PC-9 (cell line): ENCODE measurements at regions not wholly inside any gene's neighbourhood (a gene's known extent, or its start where the extent isn't known, plus 50 kb on each side); places are given as distances from the start of the nearest gene placed in this dataset.

Experiments
- BruUV-seq: library from RNA; stranded (reverse); fragments of 400-500 nt; replicated peaks from 2 replicates; lab custom pipeline; 2021; lab: Mats Ljungman, UMichigan
- CTCF ChIA-PET: fragments of 300-600 bp; sonication (Branson Sonifier 250); formaldehyde crosslinking; loops from one replicate; lab custom pipeline; 2022; ENCODE audit warnings: antibody characterized with exemption; lab: Charles Lee
- POLR2A ChIA-PET: fragments of 300-600 bp; sonication (Branson Sonifier 250); formaldehyde crosslinking; loops from one replicate; lab custom pipeline; 2022; ENCODE audit warnings: antibody characterized with exemption; ENCODE audit not compliant: unreplicated experiment; lab: Charles Lee
- DNase-seq, 2 experiments: peaks; one replicate each; pipeline versions ENCODE4 v3.0.0 to v3.0.0-alpha.2; 2015 to 2022; ENCODE audit warnings: mixed read lengths in 1 of 2
- H2AFZ ChIP-seq: fragments of 200-600 bp; sonication (generic); 2 replicates; pipeline ENCODE4 v1.8.1; 2017; ENCODE audit warnings: antibody characterized with exemption
- H3F3A ChIP-seq: fragments of 200-600 bp; sonication (generic); 2 replicates; pipeline ENCODE4 v1.8.1; 2017; ENCODE audit warnings: antibody characterized with exemption, mild to moderate bottlenecking, low read depth; ENCODE audit not compliant: insufficient read depth
- H3K27ac ChIP-seq: fragments of 200-600 bp; sonication (generic); 2 replicates; pipeline ENCODE4 v1.6.1; 2016; ENCODE audit warnings: mixed run types
- H3K27me3 ChIP-seq: fragments of 200-600 bp; sonication (generic); 2 replicates; pipeline ENCODE4 v1.6.1; 2016; ENCODE audit warnings: low read depth, mixed run types; ENCODE audit not compliant: insufficient read depth
- H3K36me3 ChIP-seq: fragments of 200-600 bp; sonication (generic); 2 replicates; pipeline ENCODE4 v1.6.1; 2016; ENCODE audit warnings: low read depth, mixed run types
- H3K4me1 ChIP-seq: fragments of 200-600 bp; sonication (generic); replicated peaks from 2 replicates; pipeline ENCODE4 v1.6.1; 2016; ENCODE audit warnings: mixed run types; ENCODE audit not compliant: insufficient read depth
- H3K4me2 ChIP-seq: fragments of 200-600 bp; sonication (generic); 2 replicates; pipeline ENCODE4 v1.6.1; 2017; ENCODE audit warnings: mixed run types
- H3K4me3 ChIP-seq: fragments of 200-600 bp; sonication (generic); 2 replicates; pipeline ENCODE4 v1.6.1; 2016; ENCODE audit warnings: mixed run types
- H3K79me2 ChIP-seq: fragments of 200-600 bp; sonication (generic); 2 replicates; pipeline ENCODE4 v1.6.1; 2017; ENCODE audit warnings: low read depth, mixed run types
- H3K9me2 ChIP-seq: fragments of 200-600 bp; sonication (generic); 2 replicates; pipeline ENCODE4 v1.8.1; 2017; ENCODE audit warnings: mild to moderate bottlenecking; ENCODE audit not compliant: insufficient read depth
- H3K9me3 ChIP-seq: fragments of 200-600 bp; sonication (generic); 2 replicates; pipeline ENCODE4 v1.8.1; 2016; ENCODE audit warnings: low read depth; ENCODE audit not compliant: insufficient read depth
- H4K20me1 ChIP-seq: fragments of 200-600 bp; sonication (generic); 2 replicates; pipeline ENCODE4 v1.8.1; 2017; ENCODE audit not compliant: insufficient read depth
- EZH2 ChIP-seq: fragments of 200-600 bp; sonication (generic); IDR thresholded peaks from 2 replicates; pipeline ENCODE4 v1.8.0; 2017; ENCODE audit warnings: antibody characterized with exemption, low read depth
- intact Hi-C: fragments of 100-400 bp; cut with micrococcal nuclease; formaldehyde crosslinking; loops from one replicate; pipeline ENCODE4 v1.10.0; 2022; ENCODE audit not compliant: unreplicated experiment
- TF ChIP-seq, protein P1 (sequence below): fragments of 200-600 bp; sonication (generic); conservative IDR thresholded peaks from 2 replicates; pipeline ENCODE4 v1.6.1; 2017; ENCODE audit warnings: mixed run types, antibody characterized with exemption, mild to moderate bottlenecking, moderate library complexity

DNA sequence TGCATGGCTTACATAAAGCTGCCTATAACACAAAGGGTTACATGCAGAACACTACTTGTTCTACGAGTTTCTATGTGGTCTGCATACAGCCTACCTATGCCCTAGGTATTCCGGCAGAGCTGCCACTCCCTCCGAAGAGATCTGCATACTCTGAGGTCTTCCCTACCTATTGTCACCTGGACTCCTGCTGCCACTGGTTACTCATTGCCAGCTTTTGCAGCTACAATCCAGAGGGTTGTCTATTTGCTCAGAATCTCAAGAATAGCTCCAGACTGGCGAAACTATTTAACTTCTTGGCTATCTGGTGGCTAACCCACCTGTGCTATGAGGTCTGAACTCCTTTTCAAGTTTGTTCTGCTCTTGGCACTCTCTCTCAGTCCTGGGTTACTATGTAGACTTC, 323.3 kb downstream of the BMP2 start:
- Histone ChIP-seq H3K27ac (no peak overlapping the region), H3K4me1 (no peaks in the 10 kb centered on the region), H3K9me3 (no peaks in the 10 kb centered on the region; the same call in 1 of the 2 replicates), H3K36me3 (no peaks in the 10 kb centered on the region), H3K4me3 (no peak overlapping the region), H3K4me2 (no peak overlapping the region), H3F3A (no peaks in the 10 kb centered on the region), H3K27me3 (no peaks in the 10 kb centered on the region), H2AFZ (no peak overlapping the region), H3K9me2 (no peaks in the 10 kb centered on the region), H4K20me1 (no peaks in the 10 kb centered on the region), H3K79me2 (no peaks in the 10 kb centered on the region)
- intact Hi-C loops: no loop called here
- POLR2A ChIA-PET: no interaction called here
- no peak for TF ChIP-seq EZH2
- TF ChIP-seq, protein P1, sequence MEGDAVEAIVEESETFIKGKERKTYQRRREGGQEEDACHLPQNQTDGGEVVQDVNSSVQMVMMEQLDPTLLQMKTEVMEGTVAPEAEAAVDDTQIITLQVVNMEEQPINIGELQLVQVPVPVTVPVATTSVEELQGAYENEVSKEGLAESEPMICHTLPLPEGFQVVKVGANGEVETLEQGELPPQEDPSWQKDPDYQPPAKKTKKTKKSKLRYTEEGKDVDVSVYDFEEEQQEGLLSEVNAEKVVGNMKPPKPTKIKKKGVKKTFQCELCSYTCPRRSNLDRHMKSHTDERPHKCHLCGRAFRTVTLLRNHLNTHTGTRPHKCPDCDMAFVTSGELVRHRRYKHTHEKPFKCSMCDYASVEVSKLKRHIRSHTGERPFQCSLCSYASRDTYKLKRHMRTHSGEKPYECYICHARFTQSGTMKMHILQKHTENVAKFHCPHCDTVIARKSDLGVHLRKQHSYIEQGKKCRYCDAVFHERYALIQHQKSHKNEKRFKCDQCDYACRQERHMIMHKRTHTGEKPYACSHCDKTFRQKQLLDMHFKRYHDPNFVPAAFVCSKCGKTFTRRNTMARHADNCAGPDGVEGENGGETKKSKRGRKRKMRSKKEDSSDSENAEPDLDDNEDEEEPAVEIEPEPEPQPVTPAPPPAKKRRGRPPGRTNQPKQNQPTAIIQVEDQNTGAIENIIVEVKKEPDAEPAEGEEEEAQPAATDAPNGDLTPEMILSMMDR: no peak
- DNase-seq: no peak
- CTCF ChIA-PET: no interaction called here
- no TSS peak for BruUV-seq

DNA sequence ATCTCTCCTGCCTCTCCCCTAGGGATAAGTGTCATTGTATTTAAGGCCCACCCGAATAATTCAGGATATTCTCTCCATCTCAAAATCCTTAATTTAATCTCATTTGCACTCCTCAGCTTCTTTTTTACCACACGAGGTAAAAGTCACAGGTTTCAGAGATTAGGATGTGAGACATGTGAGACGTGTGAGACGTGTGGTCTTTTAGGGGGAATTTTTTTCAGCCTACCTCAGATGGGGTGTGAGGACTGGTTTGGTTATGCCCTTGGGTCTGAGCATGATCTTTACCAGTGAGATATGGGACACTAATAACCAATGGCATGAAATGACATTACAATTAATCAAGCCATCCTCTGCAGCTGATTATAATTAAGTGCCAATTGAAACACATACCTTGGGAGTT, 324.2 kb downstream of the BMP2 start:
- POLR2A ChIA-PET: no interaction called here
- TF ChIP-seq, protein P1: no peak
- no peak for TF ChIP-seq EZH2
- no peaks in the 10 kb centered on the region for H3K4me1 ChIP-seq
- no peaks in the 10 kb centered on the region for H4K20me1 ChIP-seq
- no peak overlapping the region for H3K4me2 ChIP-seq
- H3K27ac ChIP-seq: no peak overlapping the region
- no peak overlapping the region for H3K4me3 ChIP-seq
- H3K9me3 ChIP-seq: no peaks in the 10 kb centered on the region; the same call in 1 of the 2 replicates
- H3K27me3 ChIP-seq: no peaks in the 10 kb centered on the region
- H2AFZ ChIP-seq: no peak overlapping the region
- no peaks in the 10 kb centered on the region for H3K36me3 ChIP-seq
- H3F3A ChIP-seq: no peaks in the 10 kb centered on the region
- H3K79me2 ChIP-seq: no peaks in the 10 kb centered on the region
- CTCF ChIA-PET: no interaction called here
- intact Hi-C loops: no loop called here
- no peak for DNase-seq
- no TSS peak for BruUV-seq
- no peaks in the 10 kb centered on the region for H3K9me2 ChIP-seq

DNA sequence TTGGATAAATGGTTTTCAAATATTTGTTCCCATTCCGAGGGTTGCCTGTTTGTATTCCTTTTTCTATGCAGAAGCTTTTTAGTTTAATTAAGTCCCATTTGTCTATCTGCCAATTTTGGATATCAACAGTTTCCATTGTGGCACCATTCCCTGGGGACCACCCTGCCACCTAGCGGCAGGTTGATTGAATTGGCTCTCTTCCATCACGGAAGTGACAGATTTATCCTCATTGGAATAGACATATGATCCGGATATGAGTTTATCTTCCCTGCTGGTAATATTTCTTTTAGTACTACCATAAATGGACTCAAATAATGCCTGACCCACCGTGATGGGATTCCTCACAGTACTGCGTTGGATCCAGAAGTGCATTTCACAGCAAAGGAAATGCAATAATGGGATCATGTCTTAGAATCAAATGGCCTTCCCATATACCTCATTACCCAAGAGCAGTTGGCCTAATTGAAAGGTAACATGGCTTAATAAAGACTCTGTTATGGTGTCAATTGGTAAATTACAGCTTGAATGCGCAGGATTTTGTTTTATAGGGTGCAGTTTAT, 327.0 kb downstream of the BMP2 start:
- H3K9me2 ChIP-seq: no peaks in the 10 kb centered on the region
- no peak for DNase-seq
- no peak overlapping the region for H3K4me3 ChIP-seq
- no peaks in the 10 kb centered on the region for H3K4me1 ChIP-seq
- H2AFZ ChIP-seq: no peak overlapping the region
- no peaks in the 10 kb centered on the region for H3F3A ChIP-seq
- H3K27me3 ChIP-seq: no peaks in the 10 kb centered on the region
- POLR2A ChIA-PET: no interaction called here
- no peaks in the 10 kb centered on the region for H4K20me1 ChIP-seq
- CTCF ChIA-PET: no interaction called here
- no TSS peak for BruUV-seq
- intact Hi-C loops: no loop called here
- H3K36me3 ChIP-seq: no peaks in the 10 kb centered on the region
- TF ChIP-seq EZH2: no peak
- TF ChIP-seq, protein P1: peak; percentile 76
- no peak overlapping the region for H3K27ac ChIP-seq
- no peaks in the 10 kb centered on the region; the same call in 1 of the 2 replicates for H3K9me3 ChIP-seq
- no peaks in the 10 kb centered on the region for H3K79me2 ChIP-seq
- no peak overlapping the region for H3K4me2 ChIP-seq
